Cardiac fibroblast (primary cell): ENCODE measurements at regions not wholly inside any gene's neighbourhood (a gene's known extent, or its start where the extent isn't known, plus 50 kb on each side); places are given as distances from the start of the nearest gene placed in this dataset.

ENCODE experiments used
- DNase-seq, 2 donors: peaks; one replicate each; pipeline versions ENCODE4 v3.0.0 to v3.0.0-alpha.2; 2010; ENCODE audit warnings: low read depth in 2 of 2
- H3K4me3 ChIP-seq, 2 donors: replicated peaks in 1 of 2; 1 replicate in 1 of 2; 2 replicates in 1 of 2; pipeline ENCODE4 v1.5.1; 2011; ENCODE audit warnings: low read depth in 2 of 2, low read length in 2 of 2, mild to moderate bottlenecking in 2 of 2, moderate library complexity in 1 of 2
- TF ChIP-seq, protein P1 (sequence below): IDR thresholded peaks from one replicate; pipeline ENCODE4 v1.5.1; 2011; ENCODE audit warnings: low read depth, mild to moderate bottlenecking, low read length, inconsistent platforms

- TF ChIP-seq, protein P1, sequence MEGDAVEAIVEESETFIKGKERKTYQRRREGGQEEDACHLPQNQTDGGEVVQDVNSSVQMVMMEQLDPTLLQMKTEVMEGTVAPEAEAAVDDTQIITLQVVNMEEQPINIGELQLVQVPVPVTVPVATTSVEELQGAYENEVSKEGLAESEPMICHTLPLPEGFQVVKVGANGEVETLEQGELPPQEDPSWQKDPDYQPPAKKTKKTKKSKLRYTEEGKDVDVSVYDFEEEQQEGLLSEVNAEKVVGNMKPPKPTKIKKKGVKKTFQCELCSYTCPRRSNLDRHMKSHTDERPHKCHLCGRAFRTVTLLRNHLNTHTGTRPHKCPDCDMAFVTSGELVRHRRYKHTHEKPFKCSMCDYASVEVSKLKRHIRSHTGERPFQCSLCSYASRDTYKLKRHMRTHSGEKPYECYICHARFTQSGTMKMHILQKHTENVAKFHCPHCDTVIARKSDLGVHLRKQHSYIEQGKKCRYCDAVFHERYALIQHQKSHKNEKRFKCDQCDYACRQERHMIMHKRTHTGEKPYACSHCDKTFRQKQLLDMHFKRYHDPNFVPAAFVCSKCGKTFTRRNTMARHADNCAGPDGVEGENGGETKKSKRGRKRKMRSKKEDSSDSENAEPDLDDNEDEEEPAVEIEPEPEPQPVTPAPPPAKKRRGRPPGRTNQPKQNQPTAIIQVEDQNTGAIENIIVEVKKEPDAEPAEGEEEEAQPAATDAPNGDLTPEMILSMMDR: no peak
- peak; percentile 34 to 51 for DNase-seq
- H3K4me3 ChIP-seq: no peak overlapping the region
These were observed 483.6 kb downstream of the GBE1 start for GRCh38 chr3:81277853-81278252.

DNA sequence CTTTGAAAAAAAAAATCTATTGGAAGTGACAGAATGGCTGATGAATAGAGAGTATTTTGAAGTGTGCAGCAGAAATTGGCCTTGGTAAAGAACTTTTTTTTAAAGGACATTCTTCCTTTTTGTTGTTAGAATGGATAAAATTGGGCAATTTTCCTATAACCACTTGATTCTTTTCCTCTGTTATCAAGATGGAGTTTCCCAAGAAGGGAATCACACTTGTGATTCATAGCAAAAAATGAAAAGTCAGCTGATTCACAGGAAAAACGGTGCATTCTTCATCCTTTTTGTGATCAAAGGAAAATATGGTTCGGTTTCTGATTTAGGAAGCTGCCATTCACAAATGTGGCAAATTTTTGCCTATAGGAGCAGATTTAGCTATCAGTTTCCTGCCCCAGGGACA lies 486.8 kb downstream of the GBE1 start:
- peak; percentile 31 to 65 for DNase-seq
- H3K4me3 ChIP-seq: no peak overlapping the region
- TF ChIP-seq, protein P1: no peak

DNA sequence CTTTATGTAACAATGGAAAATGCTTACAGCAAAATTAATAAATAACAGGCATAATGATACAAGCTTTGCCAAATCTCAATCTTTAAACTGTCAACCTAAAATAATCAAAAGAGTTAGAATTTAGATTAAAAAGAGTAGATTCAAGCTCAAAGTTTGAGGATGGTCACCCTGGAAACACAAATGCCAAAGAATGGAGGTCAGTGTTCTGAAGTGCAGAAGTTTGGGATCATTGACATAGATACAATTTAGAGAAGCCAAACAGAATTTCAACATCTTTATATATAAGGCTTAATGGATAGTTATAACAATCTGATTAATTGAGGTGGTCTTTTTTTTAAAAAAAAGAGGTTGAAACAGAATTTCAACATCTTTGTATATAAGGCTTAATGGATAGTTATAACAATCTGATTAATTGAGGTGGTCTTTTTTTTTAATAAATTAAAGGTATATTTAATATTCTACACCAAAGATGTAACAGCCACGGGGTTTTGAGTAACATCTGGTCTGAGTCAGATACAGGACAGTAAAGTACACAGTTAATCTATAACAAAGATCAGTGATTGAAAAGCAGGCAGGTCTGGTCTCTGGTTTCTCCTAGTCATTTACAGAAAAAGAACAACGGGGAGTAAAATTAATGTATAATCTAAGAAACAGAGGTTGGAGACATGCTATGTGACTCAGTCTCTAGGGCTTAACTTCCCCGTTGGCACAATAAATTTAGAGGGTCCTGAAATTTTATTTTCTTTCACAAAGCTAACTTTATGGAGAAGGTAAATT lies 490.7 kb downstream of the GBE1 start:
- no peak for DNase-seq
- TF ChIP-seq, protein P1: no peak
- no peak overlapping the region for H3K4me3 ChIP-seq

GRCh38 chr3:81268526-81268925 lies 492.9 kb downstream of the GBE1 start:
- no peak for DNase-seq
- TF ChIP-seq, protein P1: no peak

DNA sequence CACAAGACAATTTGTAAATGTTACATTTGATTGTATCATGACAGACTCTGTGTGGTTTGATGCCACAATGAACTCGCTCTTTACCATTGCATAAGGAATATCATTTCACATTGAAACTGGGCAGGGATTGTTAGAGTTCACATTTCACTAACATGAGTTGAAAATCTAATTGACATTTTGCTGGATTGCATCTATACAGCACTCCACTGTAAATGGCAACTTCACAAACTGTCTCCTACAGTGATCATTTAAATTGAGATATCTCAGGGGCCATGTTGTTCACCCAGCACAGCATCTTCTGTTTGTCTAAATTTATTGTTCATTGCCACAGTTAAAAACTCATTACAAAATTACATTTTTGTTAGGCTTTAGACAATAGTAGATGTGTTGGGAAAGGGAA lies 499.4 kb downstream of the GBE1 start:
- H3K4me3 ChIP-seq: no peak overlapping the region
- no peak for DNase-seq
- TF ChIP-seq, protein P1: no peak

More at GRCh38 chr3:81268526-81268925, 492.9 kb downstream of the GBE1 start:
- H3K4me3 ChIP-seq: no peak overlapping the region

DNA sequence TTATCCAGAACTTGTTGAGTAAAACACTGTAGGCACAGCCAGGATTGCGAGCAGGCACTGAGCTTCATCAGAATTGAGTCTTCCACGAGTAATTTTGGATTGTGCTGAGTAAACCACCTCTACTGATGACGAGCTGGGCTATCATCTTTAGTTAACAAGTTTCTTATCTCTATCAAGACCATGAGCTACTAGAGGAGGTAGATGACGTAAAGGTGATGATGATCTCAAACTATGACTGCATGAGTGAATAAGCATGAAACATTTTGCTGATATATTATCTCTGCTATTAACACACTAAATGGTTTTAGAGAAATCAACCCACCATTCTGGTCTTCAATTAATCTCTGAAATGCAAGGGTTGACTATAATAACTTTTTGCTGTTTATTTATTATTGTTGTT lies 506.0 kb downstream of the GBE1 start:
- DNase-seq: no peak
- TF ChIP-seq, protein P1: no peak
- no peak overlapping the region for H3K4me3 ChIP-seq

DNA sequence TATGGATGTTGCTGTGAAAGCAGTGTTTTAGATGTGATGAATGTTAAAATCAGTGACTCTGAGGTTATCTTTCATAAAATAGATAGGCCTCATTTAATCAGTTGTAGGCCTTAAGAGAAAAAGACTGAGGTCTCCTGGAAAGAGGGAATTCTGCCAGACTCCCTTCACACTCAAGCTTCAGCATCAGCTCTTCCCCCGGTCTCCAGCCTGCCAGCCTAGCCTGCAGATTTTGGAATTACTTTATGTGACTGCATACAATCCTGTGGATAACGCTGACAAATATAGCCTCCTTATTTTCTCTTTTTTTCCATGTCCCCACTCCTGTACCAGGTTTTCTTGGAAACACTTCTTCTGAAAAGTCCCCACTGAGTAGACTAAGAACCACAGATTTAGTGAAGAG lies 510.3 kb downstream of the GBE1 start:
- no peak for DNase-seq
- H3K4me3 ChIP-seq: no peak overlapping the region
- TF ChIP-seq, protein P1: no peak
